DND-41 (cell line): ENCODE measurements at regions not wholly inside any gene's neighbourhood (a gene's known extent, or its start where the extent isn't known, plus 50 kb on each side); places are given as distances from the start of the nearest gene placed in this dataset.

ENCODE experiments used
- ATAC-seq: fragments of 200-7000 bp; cut with Tn5 transposase; 3 replicates; pipeline ENCODE4 v1.9.1; 2021; ENCODE audit warnings: low read depth; ENCODE audit not compliant: insufficient read depth
- DNase-seq: peaks from one replicate; pipeline ENCODE4 v3.0.0-alpha.2; 2020
- H2AFZ ChIP-seq: 2 replicates; pipeline ENCODE4 v1.6.0; 2012; ENCODE audit warnings: low read depth, low read length
- H3K27ac ChIP-seq: 2 replicates; pipeline ENCODE4 v1.5.1; 2012; ENCODE audit warnings: low read length, inconsistent platforms
- H3K27me3 ChIP-seq: fragments of 200-600 bp; sonication (generic); 2 replicates; pipeline ENCODE4 v1.6.0; 2012; ENCODE audit warnings: low read length, mild to moderate bottlenecking, inconsistent platforms; ENCODE audit not compliant: insufficient read depth, poor library complexity
- H3K36me3 ChIP-seq: 2 replicates; pipeline ENCODE4 v1.5.1; 2012; ENCODE audit warnings: low read length, inconsistent platforms; ENCODE audit not compliant: insufficient read depth
- H3K4me1 ChIP-seq: 2 replicates; pipeline ENCODE4 v1.5.1; 2012; ENCODE audit warnings: mild to moderate bottlenecking, low read length; ENCODE audit not compliant: insufficient read depth
- H3K4me2 ChIP-seq: 2 replicates; pipeline ENCODE4 v1.6.0; 2012; ENCODE audit warnings: mild to moderate bottlenecking, moderate library complexity, low read length, inconsistent platforms; ENCODE audit not compliant: insufficient read depth
- H3K4me3 ChIP-seq, 2 experiments: fragments of 200-600 bp in 1 of 2; shearing (Covaris generic) in 1 of 2; 2 replicates each; pipeline ENCODE4 v1.5.1; 2012 to 2016; ENCODE audit warnings: inconsistent platforms in 2 of 2, low read length in 2 of 2, mild to moderate bottlenecking in 2 of 2, low read depth in 1 of 2, moderate library complexity in 1 of 2
- H3K79me2 ChIP-seq: 2 replicates; pipeline ENCODE4 v1.6.0; 2012; ENCODE audit warnings: low read length, inconsistent platforms; ENCODE audit not compliant: insufficient read depth
- H3K9ac ChIP-seq: 2 replicates; pipeline ENCODE4 v1.6.0; 2012; ENCODE audit warnings: low read depth, mild to moderate bottlenecking, inconsistent platforms, low read length, moderate library complexity
- H3K9me3 ChIP-seq: 2 replicates; pipeline ENCODE4 v1.5.1; 2012; ENCODE audit warnings: low read length, moderate library complexity, mild to moderate bottlenecking, inconsistent platforms; ENCODE audit not compliant: insufficient read depth, severe bottlenecking
- H4K20me1 ChIP-seq: 2 replicates; pipeline ENCODE4 v1.6.0; 2012; ENCODE audit warnings: low read length; ENCODE audit not compliant: insufficient read depth
- EZH2 ChIP-seq: IDR thresholded peaks from 3 replicates; pipeline ENCODE4 v1.6.1; 2012; ENCODE audit warnings: borderline replicate concordance, low read depth, mild to moderate bottlenecking, moderate library complexity, low read length, inconsistent platforms; ENCODE audit not compliant: severe bottlenecking
- TF ChIP-seq, protein P1 (sequence below): IDR thresholded peaks from 2 replicates; pipeline ENCODE4 v1.5.1; 2012; ENCODE audit warnings: borderline replicate concordance, low read length, moderate library complexity, mild to moderate bottlenecking; ENCODE audit not compliant: poor library complexity, severe bottlenecking; ENCODE audit errors: extremely low read depth

DNA sequence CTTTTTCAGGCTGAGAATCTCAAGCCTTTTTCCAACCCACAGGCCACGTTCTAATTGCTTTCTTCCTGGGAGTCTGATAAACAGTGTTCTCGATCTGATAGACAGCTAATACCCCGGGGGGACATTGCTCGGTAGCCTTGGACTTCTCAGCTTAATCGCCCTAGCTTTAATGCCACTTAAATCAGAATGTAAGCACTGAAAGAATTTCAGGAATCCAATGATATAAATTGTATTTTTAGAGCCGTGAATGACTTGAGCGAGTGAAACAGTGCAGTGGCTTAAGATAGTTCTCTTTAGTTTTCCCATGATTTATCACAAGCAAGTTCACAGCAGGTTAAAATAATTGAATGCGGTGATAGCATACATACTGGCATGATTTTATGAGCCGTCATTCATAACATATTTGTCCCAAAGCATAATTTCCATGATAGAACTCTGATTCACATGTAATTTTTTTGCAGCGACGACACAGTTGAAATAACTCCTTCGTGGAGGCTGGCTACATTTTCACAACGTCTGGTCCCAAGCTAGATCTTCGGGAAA, 116.1 kb upstream of the MYOCD start:
- no peak overlapping the region for H3K27ac ChIP-seq
- no peaks in the 10 kb centered on the region for H3K9me3 ChIP-seq
- H3K36me3 ChIP-seq: no peaks in the 10 kb centered on the region
- H3K4me1 ChIP-seq: no peaks in the 10 kb centered on the region
- no peak for DNase-seq
- no peak overlapping the region for H3K4me2 ChIP-seq
- no peak for ATAC-seq
- H3K4me3 ChIP-seq: no peak overlapping the region
- no peaks in the 10 kb centered on the region for H4K20me1 ChIP-seq
- H3K27me3 ChIP-seq: no peaks in the 10 kb centered on the region
- no peaks in the 10 kb centered on the region for H3K79me2 ChIP-seq
- no peak for TF ChIP-seq EZH2
- TF ChIP-seq, protein P1, sequence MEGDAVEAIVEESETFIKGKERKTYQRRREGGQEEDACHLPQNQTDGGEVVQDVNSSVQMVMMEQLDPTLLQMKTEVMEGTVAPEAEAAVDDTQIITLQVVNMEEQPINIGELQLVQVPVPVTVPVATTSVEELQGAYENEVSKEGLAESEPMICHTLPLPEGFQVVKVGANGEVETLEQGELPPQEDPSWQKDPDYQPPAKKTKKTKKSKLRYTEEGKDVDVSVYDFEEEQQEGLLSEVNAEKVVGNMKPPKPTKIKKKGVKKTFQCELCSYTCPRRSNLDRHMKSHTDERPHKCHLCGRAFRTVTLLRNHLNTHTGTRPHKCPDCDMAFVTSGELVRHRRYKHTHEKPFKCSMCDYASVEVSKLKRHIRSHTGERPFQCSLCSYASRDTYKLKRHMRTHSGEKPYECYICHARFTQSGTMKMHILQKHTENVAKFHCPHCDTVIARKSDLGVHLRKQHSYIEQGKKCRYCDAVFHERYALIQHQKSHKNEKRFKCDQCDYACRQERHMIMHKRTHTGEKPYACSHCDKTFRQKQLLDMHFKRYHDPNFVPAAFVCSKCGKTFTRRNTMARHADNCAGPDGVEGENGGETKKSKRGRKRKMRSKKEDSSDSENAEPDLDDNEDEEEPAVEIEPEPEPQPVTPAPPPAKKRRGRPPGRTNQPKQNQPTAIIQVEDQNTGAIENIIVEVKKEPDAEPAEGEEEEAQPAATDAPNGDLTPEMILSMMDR: no peak
- no peak overlapping the region for H3K9ac ChIP-seq
- H2AFZ ChIP-seq: no peak overlapping the region

DNA sequence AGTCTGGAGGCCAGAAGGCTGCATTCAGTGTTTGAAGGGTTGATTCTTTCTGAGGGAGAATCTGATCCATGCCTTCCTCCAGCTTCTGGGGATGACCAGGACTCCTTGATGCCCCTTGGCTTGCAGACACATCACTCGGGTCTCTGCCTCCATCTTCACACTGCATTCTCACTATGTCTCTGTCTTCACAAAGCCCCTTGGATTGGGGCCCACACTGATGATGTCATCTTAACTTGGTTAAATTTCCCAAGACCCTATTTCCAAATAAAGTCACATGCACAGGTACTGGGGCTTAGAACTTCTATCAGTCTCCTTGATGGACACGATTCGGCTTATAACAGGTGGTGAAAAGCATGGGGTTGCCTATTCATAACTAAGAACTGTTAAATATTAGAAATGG, 112.1 kb upstream of the MYOCD start:
- no peaks in the 10 kb centered on the region for H3K9me3 ChIP-seq
- no peaks in the 10 kb centered on the region for H4K20me1 ChIP-seq
- H3K27ac ChIP-seq: no peak overlapping the region
- DNase-seq: no peak
- H3K9ac ChIP-seq: no peak overlapping the region
- no peak overlapping the region for H3K4me3 ChIP-seq
- no peaks in the 10 kb centered on the region for H3K79me2 ChIP-seq
- no peak for ATAC-seq
- TF ChIP-seq, protein P1: no peak
- no peak for TF ChIP-seq EZH2
- no peak overlapping the region for H3K4me2 ChIP-seq
- no peaks in the 10 kb centered on the region for H3K36me3 ChIP-seq
- no peaks in the 10 kb centered on the region for H3K27me3 ChIP-seq
- no peaks in the 10 kb centered on the region for H3K4me1 ChIP-seq
- no peak overlapping the region for H2AFZ ChIP-seq

DNA sequence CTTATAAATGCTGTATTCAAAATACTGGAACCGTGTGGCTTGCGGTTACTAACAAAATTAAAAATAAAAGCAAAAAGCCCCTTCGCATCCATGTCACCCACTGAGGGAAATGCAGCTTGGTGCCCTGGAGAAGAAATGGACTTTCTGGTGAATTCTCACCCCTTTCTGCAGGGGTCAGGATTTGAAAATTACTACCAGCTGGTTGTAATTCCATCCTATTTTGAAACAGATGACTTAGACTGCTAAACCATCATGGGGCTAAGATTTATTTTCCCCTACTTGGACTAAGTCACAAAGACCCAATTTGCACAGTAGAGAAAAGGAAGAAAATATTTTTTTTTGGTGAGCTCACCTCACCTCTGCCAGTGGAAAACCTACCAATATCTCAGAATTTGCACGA, 111.4 kb upstream of the MYOCD start:
- Histone ChIP-seq H3K9ac (no peak overlapping the region), H4K20me1 (no peaks in the 10 kb centered on the region), H3K4me1 (no peaks in the 10 kb centered on the region), H3K79me2 (no peaks in the 10 kb centered on the region), H3K36me3 (no peaks in the 10 kb centered on the region), H3K27me3 (no peaks in the 10 kb centered on the region), H2AFZ (no peak overlapping the region), H3K4me3 (no peak overlapping the region), H3K9me3 (no peaks in the 10 kb centered on the region), H3K4me2 (no peak overlapping the region), H3K27ac (no peak overlapping the region)
- no peak for ATAC-seq
- TF ChIP-seq EZH2: no peak
- TF ChIP-seq, protein P1: no peak
- no peak for DNase-seq

DNA sequence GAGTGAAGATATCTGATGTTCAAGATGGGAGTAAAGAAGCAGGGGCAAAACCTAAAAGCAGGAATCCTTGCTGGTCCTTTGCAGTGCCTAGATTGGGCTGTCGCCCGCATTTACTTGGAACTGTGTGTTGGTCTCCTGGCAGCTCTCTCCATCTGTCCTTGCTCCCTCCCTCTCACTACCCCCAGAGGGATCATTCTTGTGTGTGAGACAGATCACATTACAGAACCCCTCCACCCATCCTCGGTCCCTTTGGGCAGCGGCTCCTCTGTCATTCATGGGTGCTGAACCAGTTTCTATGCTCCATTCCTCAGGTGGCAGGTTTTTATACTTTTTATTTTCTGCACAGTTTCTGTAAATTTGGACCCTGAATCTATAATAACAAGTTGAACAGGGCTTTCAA, 99.4 kb upstream of the MYOCD start:
- no peaks in the 10 kb centered on the region for H3K9me3 ChIP-seq
- no peak for ATAC-seq
- no peak overlapping the region for H2AFZ ChIP-seq
- no peaks in the 10 kb centered on the region for H4K20me1 ChIP-seq
- DNase-seq: no peak
- H3K4me2 ChIP-seq: no peak overlapping the region
- no peak overlapping the region for H3K4me3 ChIP-seq
- TF ChIP-seq, protein P1: no peak
- no peak for TF ChIP-seq EZH2
- no peak overlapping the region for H3K27ac ChIP-seq
- no peaks in the 10 kb centered on the region for H3K27me3 ChIP-seq
- no peaks in the 10 kb centered on the region for H3K36me3 ChIP-seq
- no peaks in the 10 kb centered on the region for H3K79me2 ChIP-seq
- no peaks in the 10 kb centered on the region for H3K4me1 ChIP-seq
- H3K9ac ChIP-seq: no peak overlapping the region
